ENCODE measurements at regions not wholly inside any gene's neighbourhood (a gene's known extent, or its start where the extent isn't known, plus 50 kb on each side); places are given as distances from the start of the nearest gene placed in this dataset.

DNA sequence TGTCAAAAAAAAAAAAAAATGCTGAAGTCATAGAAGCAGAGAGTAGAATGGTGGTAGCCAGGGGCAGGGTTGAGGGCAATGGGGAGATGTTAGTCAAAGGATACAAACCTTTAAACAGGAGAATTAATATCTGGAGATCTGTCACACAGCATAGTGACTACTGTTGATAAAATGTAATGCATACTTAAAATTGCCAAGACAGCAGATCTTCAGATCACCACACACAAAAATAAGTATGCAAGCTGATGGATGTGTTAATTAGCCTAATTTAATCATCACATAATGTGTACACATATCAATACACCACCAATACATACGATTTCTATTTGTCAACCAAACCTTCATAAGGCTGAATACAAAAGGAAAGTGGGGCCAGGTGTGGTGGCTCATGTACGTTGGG, 83.5 kb upstream of the PHACTR3 start:
- intact Hi-C loops (cut with micrococcal nuclease) (no loop called here), dilution Hi-C loops (cut with MboI; ENCODE audit: extremely low pct_ligation_motif_present, low sequenced_read_pairs) (no loop called here)
- no peak for FAIRE-seq
- ChIA-PET POLR2A (no interaction called here), CTCF (no interaction called here)
- no TSS peak for BruUV-seq (replicated peaks)
- H2AFZ ChIP-seq (ENCODE audit: low read depth, low read length) = no peak overlapping the region
- H3K27me3 ChIP-seq (ENCODE audit: control insufficient read depth in 2 of 2, insufficient read depth in 2 of 2, low read length in 2 of 2) = no peaks in the 10 kb centered on the region
- no peaks in the 10 kb centered on the region for H3K79me2 ChIP-seq (ENCODE audit: control insufficient read depth, insufficient read depth, low read length)
- no peaks in the 10 kb centered on the region for H3K9me3 ChIP-seq (replicated peaks; ENCODE audit: control insufficient read depth, insufficient read depth, low read length)
- H3K4me1 ChIP-seq (ENCODE audit: control insufficient read depth, extremely low read depth, insufficient read depth, low read length) = no peaks in the 10 kb centered on the region
- no peaks in the 10 kb centered on the region for H3K9me1 ChIP-seq (replicated peaks; ENCODE audit: control insufficient read depth, extremely low read depth, insufficient read depth, low read length)
- H3K27ac ChIP-seq (ENCODE audit: insufficient read depth, low read depth, low read length) = no peak overlapping the region
- no peak for DNase-seq (ENCODE audit: low read depth, low spot score)
- TF ChIP-seq EZH2 (IDR thresholded peaks at IDR 0.05; ENCODE audit: borderline replicate concordance, low read depth, low read length, severe bottlenecking) (no peak), GATA2 (IDR thresholded peaks at IDR 0.05; ENCODE audit: insufficient read depth, insufficient read length, low read depth, low read length) (no peak), POLR2AphosphoS5 (IDR thresholded peaks at IDR 0.05; ENCODE audit: insufficient read depth, low read depth, low read length) (no peak), MYC (IDR thresholded peaks at IDR 0.05; ENCODE audit: low read depth, low read length) (no peak), POLR2A (IDR thresholded peaks at IDR 0.05; ENCODE audit: low read depth, low read length) (no peak), JUN (IDR thresholded peaks at IDR 0.05; ENCODE audit: borderline replicate concordance, insufficient read depth, insufficient read length, low read depth) (no peak), FOS (IDR thresholded peaks at IDR 0.05; ENCODE audit: borderline replicate concordance, insufficient read depth, low read length) (no peak)
- TF ChIP-seq, protein P1, sequence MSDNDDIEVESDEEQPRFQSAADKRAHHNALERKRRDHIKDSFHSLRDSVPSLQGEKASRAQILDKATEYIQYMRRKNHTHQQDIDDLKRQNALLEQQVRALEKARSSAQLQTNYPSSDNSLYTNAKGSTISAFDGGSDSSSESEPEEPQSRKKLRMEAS (IDR thresholded peaks at IDR 0.05; ENCODE audit: insufficient read depth, insufficient read length) = no peak
- TF ChIP-seq, protein P2, sequence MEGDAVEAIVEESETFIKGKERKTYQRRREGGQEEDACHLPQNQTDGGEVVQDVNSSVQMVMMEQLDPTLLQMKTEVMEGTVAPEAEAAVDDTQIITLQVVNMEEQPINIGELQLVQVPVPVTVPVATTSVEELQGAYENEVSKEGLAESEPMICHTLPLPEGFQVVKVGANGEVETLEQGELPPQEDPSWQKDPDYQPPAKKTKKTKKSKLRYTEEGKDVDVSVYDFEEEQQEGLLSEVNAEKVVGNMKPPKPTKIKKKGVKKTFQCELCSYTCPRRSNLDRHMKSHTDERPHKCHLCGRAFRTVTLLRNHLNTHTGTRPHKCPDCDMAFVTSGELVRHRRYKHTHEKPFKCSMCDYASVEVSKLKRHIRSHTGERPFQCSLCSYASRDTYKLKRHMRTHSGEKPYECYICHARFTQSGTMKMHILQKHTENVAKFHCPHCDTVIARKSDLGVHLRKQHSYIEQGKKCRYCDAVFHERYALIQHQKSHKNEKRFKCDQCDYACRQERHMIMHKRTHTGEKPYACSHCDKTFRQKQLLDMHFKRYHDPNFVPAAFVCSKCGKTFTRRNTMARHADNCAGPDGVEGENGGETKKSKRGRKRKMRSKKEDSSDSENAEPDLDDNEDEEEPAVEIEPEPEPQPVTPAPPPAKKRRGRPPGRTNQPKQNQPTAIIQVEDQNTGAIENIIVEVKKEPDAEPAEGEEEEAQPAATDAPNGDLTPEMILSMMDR (IDR thresholded peaks at IDR 0.05; ENCODE audit: extremely low read depth in 1 of 2, insufficient read depth in 1 of 2, low read depth in 1 of 2, low read length in 2 of 2) = no peak
- no peak overlapping the region for H3K4me3 ChIP-seq (replicated peaks in 1 of 3; ENCODE audit: insufficient read depth in 1 of 3, low read depth in 1 of 3, low read length in 3 of 3)
- no peak overlapping the region for H3K4me2 ChIP-seq (ENCODE audit: insufficient read depth, low read length)
- no peak overlapping the region for H3K9ac ChIP-seq (replicated peaks; ENCODE audit: extremely low read depth, insufficient read depth, low read length)
- H4K20me1 ChIP-seq (replicated peaks; ENCODE audit: control insufficient read depth, extremely low read depth, insufficient read depth, low read length) = no peaks in the 10 kb centered on the region
- H3K36me3 ChIP-seq (ENCODE audit: control insufficient read depth in 2 of 2, extremely low read depth in 1 of 2, insufficient read depth in 2 of 2, low read length in 2 of 2) = no peaks in the 10 kb centered on the region

Data from endothelial cell of umbilical vein (primary cell).